ENCODE measurements at regions not wholly inside any gene's neighbourhood (a gene's known extent, or its start where the extent isn't known, plus 50 kb on each side); places are given as distances from the start of the nearest gene placed in this dataset.

- DNase-seq (ENCODE audit: low read depth in 2 of 2), result no peak
These were observed 181.5 kb downstream of the EN1 start for GRCh38 chr2:118665784-118666529.

- no peak for DNase-seq (ENCODE audit: low read depth in 2 of 2)
These were observed 186.3 kb downstream of the EN1 start for GRCh38 chr2:118661179-118661578.

GRCh38 chr2:118658596-118659198 is 188.8 kb downstream of the EN1 start:
- no peak for DNase-seq (ENCODE audit: low read depth in 2 of 2)

GRCh38 chr2:118657466-118657865 is 190.0 kb downstream of the EN1 start:
- no peak for DNase-seq (ENCODE audit: low read depth in 2 of 2)

- no peak for DNase-seq (ENCODE audit: low read depth in 2 of 2)
These were observed 192.5 kb downstream of the EN1 start for GRCh38 chr2:118654945-118655344.

- DNase-seq (ENCODE audit: low read depth in 2 of 2), result no peak
These were observed 197.1 kb downstream of the EN1 start for GRCh38 chr2:118650327-118650726.

- DNase-seq (ENCODE audit: low read depth in 2 of 2), result no peak
These were observed 201.6 kb downstream of the EN1 start for GRCh38 chr2:118645876-118646275.

- DNase-seq (ENCODE audit: low read depth in 2 of 2), result no peak
These were observed 203.3 kb downstream of the EN1 start for GRCh38 chr2:118644190-118644589.

- DNase-seq (ENCODE audit: low read depth in 2 of 2), result no peak
These were observed 204.2 kb downstream of the EN1 start for GRCh38 chr2:118643294-118643693.

- DNase-seq (ENCODE audit: low read depth in 2 of 2), result no peak
These were observed 204.9 kb downstream of the EN1 start for GRCh38 chr2:118642501-118642900.

- DNase-seq (ENCODE audit: low read depth in 2 of 2), result no peak
These were observed 205.7 kb downstream of the EN1 start for GRCh38 chr2:118641711-118642110.

GRCh38 chr2:118639371-118639770 is 208.1 kb downstream of the EN1 start:
- no peak for DNase-seq (ENCODE audit: low read depth in 2 of 2)

- DNase-seq (ENCODE audit: low read depth in 2 of 2), result no peak
These were observed 209.0 kb downstream of the EN1 start for GRCh38 chr2:118638453-118638852.

- DNase-seq (ENCODE audit: low read depth in 2 of 2), result no peak
These were observed 211.6 kb downstream of the EN1 start for GRCh38 chr2:118635891-118636290.

- DNase-seq (ENCODE audit: low read depth in 2 of 2), result no peak
These were observed 212.6 kb downstream of the EN1 start for GRCh38 chr2:118634876-118635275.

GRCh38 chr2:118633371-118634018 is 214.0 kb downstream of the EN1 start:
- DNase-seq (ENCODE audit: low read depth in 2 of 2), result no peak

- no peak for DNase-seq (ENCODE audit: low read depth in 2 of 2)
These were observed 214.5 kb downstream of the EN1 start for GRCh38 chr2:118632921-118633320.

GRCh38 chr2:118627156-118627555 is 220.3 kb downstream of the EN1 start:
- no peak for DNase-seq (ENCODE audit: low read depth in 2 of 2)

- no peak for DNase-seq (ENCODE audit: low read depth in 2 of 2)
These were observed 224.5 kb downstream of the EN1 start for GRCh38 chr2:118622913-118623312.

- no peak for DNase-seq (ENCODE audit: low read depth in 2 of 2)
These were observed 225.3 kb downstream of the EN1 start for GRCh38 chr2:118622108-118622507.

GRCh38 chr2:118618279-118618678 is 229.2 kb downstream of the EN1 start:
- no peak for DNase-seq (ENCODE audit: low read depth in 2 of 2)

- DNase-seq (ENCODE audit: low read depth in 2 of 2), result no peak
These were observed 231.0 kb downstream of the EN1 start for GRCh38 chr2:118616432-118616831.

GRCh38 chr2:118614841-118615271 is 232.6 kb downstream of the EN1 start:
- DNase-seq (ENCODE audit: low read depth in 2 of 2), result no peak
